ENCODE measurements at regions not wholly inside any gene's neighbourhood (a gene's known extent, or its start where the extent isn't known, plus 50 kb on each side); places are given as distances from the start of the nearest gene placed in this dataset.

- Histone ChIP-seq H3K9me2 (replicated peaks; ENCODE audit: insufficient read depth) (no peaks in the 10 kb centered on the region), H3K4me1 (ENCODE audit: insufficient read depth) (no peaks in the 10 kb centered on the region), H3K9me3 (ENCODE audit: low read depth) (no peaks in the 10 kb centered on the region), H3K27ac (no peak overlapping the region), H3K27me3 (no peaks in the 10 kb centered on the region), H3K4me3 (no peak overlapping the region), H3K4me2 (no peak overlapping the region), H2AFZ (no peak overlapping the region), H3K79me2 (no peaks in the 10 kb centered on the region), H3K36me3 (replicated peaks; ENCODE audit: insufficient read depth, low read depth) (no peaks in the 10 kb centered on the region), H4K20me1 (ENCODE audit: insufficient read depth, poor library complexity, severe bottlenecking) (no peaks in the 10 kb centered on the region)
- 89% methylated on average over 2 of the region's 2 CpGs for WGBS (ENCODE audit: low lambda C conversion rate, missing lambda C conversion rate)
- TF ChIP-seq CTCF (IDR thresholded peaks at IDR 0.05; ENCODE audit: poor library complexity) (no peak), EZH2phosphoT487 (IDR thresholded peaks at IDR 0.05; ENCODE audit: low read depth, severe bottlenecking, unreplicated experiment) (no peak), EZH2 (IDR thresholded peaks at IDR 0.05; ENCODE audit: borderline replicate concordance) (no peak)
- DNase-seq (ENCODE audit: low spot score): no peak
These were observed 735.8 kb upstream of the NRSN1 start for GRCh38 chr6:23390221-23390620.

- Histone ChIP-seq H3K9me3 (ENCODE audit: low read depth) (no peaks in the 10 kb centered on the region), H2AFZ (no peak overlapping the region), H3K9me2 (replicated peaks; ENCODE audit: insufficient read depth) (no peaks in the 10 kb centered on the region), H3K27ac (no peak overlapping the region), H3K27me3 (no peaks in the 10 kb centered on the region), H4K20me1 (ENCODE audit: insufficient read depth, poor library complexity, severe bottlenecking) (no peaks in the 10 kb centered on the region), H3K4me3 (no peak overlapping the region), H3K4me2 (no peak overlapping the region), H3K79me2 (no peaks in the 10 kb centered on the region), H3K4me1 (ENCODE audit: insufficient read depth) (no peaks in the 10 kb centered on the region), H3K36me3 (replicated peaks; ENCODE audit: insufficient read depth, low read depth) (no peaks in the 10 kb centered on the region)
- no peak for TF ChIP-seq CTCF (IDR thresholded peaks at IDR 0.05; ENCODE audit: poor library complexity)
- TF ChIP-seq EZH2phosphoT487 (IDR thresholded peaks at IDR 0.05; ENCODE audit: low read depth, severe bottlenecking, unreplicated experiment): no peak
- WGBS (ENCODE audit: low lambda C conversion rate, missing lambda C conversion rate): 78% methylated on average over 2 of the region's 2 CpGs
- DNase-seq (ENCODE audit: low spot score): no peak
These were observed 731.3 kb upstream of the NRSN1 start for GRCh38 chr6:23394681-23395080.

GRCh38 chr6:23395381-23395780 is 730.6 kb upstream of the NRSN1 start:
- Histone ChIP-seq H3K4me3 (no peak overlapping the region), H3K36me3 (replicated peaks; ENCODE audit: insufficient read depth, low read depth) (no peaks in the 10 kb centered on the region), H3K4me2 (no peak overlapping the region), H3K9me3 (ENCODE audit: low read depth) (no peaks in the 10 kb centered on the region), H3K79me2 (no peaks in the 10 kb centered on the region), H3K27ac (no peak overlapping the region), H4K20me1 (ENCODE audit: insufficient read depth, poor library complexity, severe bottlenecking) (no peaks in the 10 kb centered on the region), H2AFZ (no peak overlapping the region), H3K27me3 (no peaks in the 10 kb centered on the region), H3K9me2 (replicated peaks; ENCODE audit: insufficient read depth) (no peaks in the 10 kb centered on the region), H3K4me1 (ENCODE audit: insufficient read depth) (no peaks in the 10 kb centered on the region)
- TF ChIP-seq EZH2phosphoT487 (IDR thresholded peaks at IDR 0.05; ENCODE audit: low read depth, severe bottlenecking, unreplicated experiment) (no peak), CTCF (IDR thresholded peaks at IDR 0.05; ENCODE audit: poor library complexity) (no peak), EZH2 (IDR thresholded peaks at IDR 0.05; ENCODE audit: borderline replicate concordance) (no peak)
- 95% methylated on average over 2 of the region's 2 CpGs for WGBS (ENCODE audit: low lambda C conversion rate, missing lambda C conversion rate)
- DNase-seq (ENCODE audit: low spot score): no peak

GRCh38 chr6:23396949-23397348 is 729.1 kb upstream of the NRSN1 start:
- WGBS (ENCODE audit: low lambda C conversion rate, missing lambda C conversion rate): 64% methylated on average over 3 of the region's 3 CpGs
- Histone ChIP-seq H3K9me3 (ENCODE audit: low read depth) (no peaks in the 10 kb centered on the region), H3K4me3 (no peak overlapping the region), H3K9me2 (replicated peaks; ENCODE audit: insufficient read depth) (no peaks in the 10 kb centered on the region), H3K79me2 (no peaks in the 10 kb centered on the region), H3K4me1 (ENCODE audit: insufficient read depth) (no peaks in the 10 kb centered on the region), H2AFZ (no peak overlapping the region), H3K27ac (no peak overlapping the region), H4K20me1 (ENCODE audit: insufficient read depth, poor library complexity, severe bottlenecking) (no peaks in the 10 kb centered on the region), H3K27me3 (no peaks in the 10 kb centered on the region), H3K36me3 (replicated peaks; ENCODE audit: insufficient read depth, low read depth) (no peaks in the 10 kb centered on the region), H3K4me2 (no peak overlapping the region)
- no peak for DNase-seq (ENCODE audit: low spot score)
- TF ChIP-seq EZH2phosphoT487 (IDR thresholded peaks at IDR 0.05; ENCODE audit: low read depth, severe bottlenecking, unreplicated experiment) (no peak), CTCF (IDR thresholded peaks at IDR 0.05; ENCODE audit: poor library complexity) (no peak), EZH2 (IDR thresholded peaks at IDR 0.05; ENCODE audit: borderline replicate concordance) (no peak)
